ENCODE measurements at regions not wholly inside any gene's neighbourhood (a gene's known extent, or its start where the extent isn't known, plus 50 kb on each side); places are given as distances from the start of the nearest gene placed in this dataset.

DNA sequence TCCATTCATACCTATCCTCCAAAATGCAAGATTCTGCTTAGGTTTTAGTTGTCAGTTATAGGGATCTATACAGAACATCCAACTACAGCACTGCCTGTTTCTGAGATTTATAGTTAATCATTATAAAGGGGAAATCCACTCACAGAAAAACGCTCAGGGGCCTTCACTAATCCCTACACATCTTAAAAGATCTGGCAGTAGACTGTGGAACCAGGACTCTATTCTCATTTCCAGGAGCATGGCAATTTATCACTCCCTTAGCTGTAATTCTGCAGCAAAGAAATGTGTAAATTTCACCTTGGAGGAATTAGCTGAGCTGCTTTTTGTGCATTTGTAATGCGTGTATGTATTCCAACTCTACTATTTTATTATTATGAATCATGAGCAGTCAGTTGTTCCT is 1128.1 kb upstream of the PRR20A start:
- 34% methylated on average over 2 of the region's 2 CpGs for WGBS
- Histone ChIP-seq H3K27ac (replicated peaks in 1 of 4) (no peak overlapping the region), H3K4me1 (no peaks in the 10 kb centered on the region), H3K27me3 (no peaks in the 10 kb centered on the region), H3K36me3 (no peaks in the 10 kb centered on the region), H3K9me3 (no peaks in the 10 kb centered on the region), H3K4me3 (no peak overlapping the region)
- DNase-seq (ENCODE audit: extremely low spot score) = no peak
- intact Hi-C loops (cut with DNase I) = no loop called here
- TF ChIP-seq EP300 (IDR thresholded peaks at IDR 0.05) = no peak
- TF ChIP-seq POLR2A (IDR thresholded peaks at IDR 0.05; ENCODE audit: low read depth) = no peak
- TF ChIP-seq, protein P1, sequence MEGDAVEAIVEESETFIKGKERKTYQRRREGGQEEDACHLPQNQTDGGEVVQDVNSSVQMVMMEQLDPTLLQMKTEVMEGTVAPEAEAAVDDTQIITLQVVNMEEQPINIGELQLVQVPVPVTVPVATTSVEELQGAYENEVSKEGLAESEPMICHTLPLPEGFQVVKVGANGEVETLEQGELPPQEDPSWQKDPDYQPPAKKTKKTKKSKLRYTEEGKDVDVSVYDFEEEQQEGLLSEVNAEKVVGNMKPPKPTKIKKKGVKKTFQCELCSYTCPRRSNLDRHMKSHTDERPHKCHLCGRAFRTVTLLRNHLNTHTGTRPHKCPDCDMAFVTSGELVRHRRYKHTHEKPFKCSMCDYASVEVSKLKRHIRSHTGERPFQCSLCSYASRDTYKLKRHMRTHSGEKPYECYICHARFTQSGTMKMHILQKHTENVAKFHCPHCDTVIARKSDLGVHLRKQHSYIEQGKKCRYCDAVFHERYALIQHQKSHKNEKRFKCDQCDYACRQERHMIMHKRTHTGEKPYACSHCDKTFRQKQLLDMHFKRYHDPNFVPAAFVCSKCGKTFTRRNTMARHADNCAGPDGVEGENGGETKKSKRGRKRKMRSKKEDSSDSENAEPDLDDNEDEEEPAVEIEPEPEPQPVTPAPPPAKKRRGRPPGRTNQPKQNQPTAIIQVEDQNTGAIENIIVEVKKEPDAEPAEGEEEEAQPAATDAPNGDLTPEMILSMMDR (IDR thresholded peaks at IDR 0.05) = no peak
- no peak for TF ChIP-seq POLR2AphosphoS5 (IDR thresholded peaks at IDR 0.05)

DNA sequence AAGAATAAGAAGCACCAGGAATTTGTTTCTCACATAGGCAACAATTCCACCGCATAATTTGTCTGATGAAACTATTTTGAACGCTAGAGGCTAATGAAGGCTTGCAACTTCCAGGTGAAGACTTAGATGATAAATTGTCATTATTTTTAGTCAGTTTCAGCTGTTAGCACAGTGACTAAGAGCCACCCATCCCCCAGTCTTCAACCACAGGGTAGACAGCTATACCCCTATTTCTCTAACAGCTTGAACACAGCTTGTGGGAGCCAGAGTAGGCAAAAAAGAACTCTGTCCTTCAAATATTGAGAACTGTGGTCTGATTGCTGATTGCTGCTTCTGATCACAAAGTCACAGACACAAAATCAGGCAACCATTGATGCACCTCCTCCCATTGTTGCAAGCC is 1124.8 kb upstream of the PRR20A start:
- WGBS = 50% methylated on average over 2 of the region's 2 CpGs
- Histone ChIP-seq H3K27ac (replicated peaks in 1 of 4) (no peak overlapping the region), H3K4me1 (no peaks in the 10 kb centered on the region), H3K36me3 (no peaks in the 10 kb centered on the region), H3K4me3 (no peak overlapping the region), H3K9me3 (peaks cover 0 to 5% (median 0%) of the 10 kb centered on the region in 4 donors), H3K27me3 (no peaks in the 10 kb centered on the region)
- intact Hi-C loops (cut with DNase I) = no loop called here
- TF ChIP-seq, protein P1 (IDR thresholded peaks at IDR 0.05) = no peak
- TF ChIP-seq POLR2A (IDR thresholded peaks at IDR 0.05; ENCODE audit: low read depth) = no peak
- TF ChIP-seq EP300 (IDR thresholded peaks at IDR 0.05) = no peak
- no peak for DNase-seq (ENCODE audit: extremely low spot score)

DNA sequence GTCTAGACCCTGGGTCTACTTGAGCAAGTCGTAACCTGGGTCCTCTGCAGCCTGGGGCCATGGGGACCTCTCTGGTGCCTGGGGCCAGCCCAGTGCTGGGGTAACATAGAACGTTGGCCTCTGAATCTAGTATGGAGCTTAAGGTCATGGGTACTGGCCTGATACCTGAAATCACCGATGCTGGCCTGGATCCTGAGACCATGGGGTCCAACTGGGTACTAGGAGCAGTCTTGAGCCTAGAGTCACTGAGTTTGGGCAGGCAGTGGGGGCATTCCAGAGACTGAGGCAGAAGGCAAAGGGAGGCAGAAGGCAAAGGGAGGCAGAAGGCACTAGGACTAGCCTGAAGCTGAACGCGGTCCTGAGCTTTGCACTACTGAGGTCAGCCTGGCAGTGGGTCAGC is 1121.1 kb upstream of the PRR20A start:
- Histone ChIP-seq H3K9me3 (peaks cover 0 to 5% (median 2%) of the 10 kb centered on the region in 4 donors), H3K36me3 (no peaks in the 10 kb centered on the region), H3K4me1 (no peaks in the 10 kb centered on the region), H3K27me3 (no peaks in the 10 kb centered on the region), H3K4me3 (no peak overlapping the region), H3K27ac (replicated peaks in 1 of 4) (no peak overlapping the region)
- TF ChIP-seq POLR2A (IDR thresholded peaks at IDR 0.05; ENCODE audit: low read depth) = no peak
- TF ChIP-seq, protein P1 (IDR thresholded peaks at IDR 0.05) = no peak
- TF ChIP-seq EP300 (IDR thresholded peaks at IDR 0.05) = no peak
- no peak for TF ChIP-seq POLR2AphosphoS5 (IDR thresholded peaks at IDR 0.05)
- 84% methylated on average over 5 of the region's 5 CpGs for WGBS
- intact Hi-C loops (cut with DNase I) = no loop called here
- DNase-seq (ENCODE audit: extremely low spot score) = no peak

DNA sequence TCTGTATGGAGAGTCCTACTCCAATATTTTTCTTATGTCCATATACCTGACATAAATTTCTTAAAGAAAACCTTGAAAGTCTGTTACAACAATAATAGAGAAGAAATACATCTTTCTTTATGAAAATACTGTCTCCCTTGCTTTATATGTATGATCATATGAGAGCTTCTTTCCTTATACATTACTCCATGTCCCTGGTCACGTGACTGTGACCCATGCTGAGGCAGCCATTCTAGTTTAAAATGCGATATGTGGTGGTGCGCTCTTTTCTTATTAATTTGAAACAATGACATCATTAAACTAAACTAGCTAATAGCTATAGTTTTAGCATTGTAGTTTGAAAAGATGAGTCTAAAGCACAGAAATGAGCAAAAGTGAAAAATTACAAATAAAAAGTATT is 1120.3 kb upstream of the PRR20A start:
- DNase-seq (ENCODE audit: extremely low spot score) = no peak
- no peak for TF ChIP-seq EP300 (IDR thresholded peaks at IDR 0.05)
- TF ChIP-seq POLR2AphosphoS5 (IDR thresholded peaks at IDR 0.05) = no peak
- no peak for TF ChIP-seq POLR2A (IDR thresholded peaks at IDR 0.05; ENCODE audit: low read depth)
- TF ChIP-seq, protein P1 (IDR thresholded peaks at IDR 0.05) = no peak
- Histone ChIP-seq H3K27ac (replicated peaks in 1 of 4) (no peak overlapping the region), H3K36me3 (no peaks in the 10 kb centered on the region), H3K9me3 (peaks cover 0 to 5% (median 2%) of the 10 kb centered on the region in 4 donors), H3K4me1 (no peaks in the 10 kb centered on the region), H3K27me3 (no peaks in the 10 kb centered on the region), H3K4me3 (no peak overlapping the region)
- 90% methylated on average over 3 of the region's 3 CpGs for WGBS
- intact Hi-C loops (cut with DNase I) = no loop called here

DNA sequence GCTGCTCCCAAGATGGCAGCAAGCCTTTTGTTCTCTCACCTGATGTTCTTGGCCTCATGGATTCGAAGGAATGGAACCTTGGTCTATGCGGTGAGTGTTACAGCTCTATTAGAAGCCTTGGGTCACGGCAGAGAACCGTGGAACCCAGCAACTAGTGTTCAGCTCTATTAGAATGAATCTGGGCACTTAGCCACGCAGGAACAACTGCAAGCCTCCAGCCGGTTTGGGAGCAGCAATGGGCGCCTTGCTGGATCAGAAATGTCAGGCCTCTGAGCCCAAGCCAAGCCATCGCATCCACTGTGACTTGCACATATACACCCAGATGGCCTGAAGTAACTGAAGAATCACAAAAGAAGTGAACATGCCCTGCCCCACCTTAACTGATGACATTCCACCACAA is 1100.7 kb upstream of the PRR20A start:
- no peak overlapping the region for H3K27ac ChIP-seq (replicated peaks in 1 of 4)

More for the DNA sequence above, 1100.7 kb upstream of the PRR20A start:
- H3K4me3 ChIP-seq = no peak overlapping the region
- H3K36me3 ChIP-seq = no peaks in the 10 kb centered on the region
- no peaks in the 10 kb centered on the region for H3K27me3 ChIP-seq
- intact Hi-C loops (cut with DNase I) = no loop called here
- no peaks in the 10 kb centered on the region for H3K9me3 ChIP-seq
- no peak for DNase-seq (ENCODE audit: extremely low spot score)
- TF ChIP-seq, protein P1 (IDR thresholded peaks at IDR 0.05) = no peak
- TF ChIP-seq POLR2A (IDR thresholded peaks at IDR 0.05; ENCODE audit: low read depth) (no peak), EP300 (IDR thresholded peaks at IDR 0.05) (no peak), POLR2AphosphoS5 (IDR thresholded peaks at IDR 0.05) (no peak)
- no peaks in the 10 kb centered on the region for H3K4me1 ChIP-seq
- 98% methylated on average over 8 of the region's 8 CpGs for WGBS

Data from esophagus muscularis mucosa (tissue), 4 donors.